Brain microvascular endothelial cell (primary cell): ENCODE measurements at regions not wholly inside any gene's neighbourhood (a gene's known extent, or its start where the extent isn't known, plus 50 kb on each side); places are given as distances from the start of the nearest gene placed in this dataset.

Experiments
- DNase-seq: peaks from one replicate; pipeline ENCODE4 v3.0.0-alpha.2; 2020
- H3K27ac ChIP-seq: fragments of 250-450 bp; sonication (Bioruptor Pico); 2 replicates; pipeline ENCODE4 v1.5.1; 2020; ENCODE audit warnings: mild to moderate bottlenecking, moderate library complexity
- H3K27me3 ChIP-seq: fragments of 250-450 bp; sonication (Bioruptor Pico); replicated peaks from 2 replicates; pipeline ENCODE4 v1.5.1; 2020; ENCODE audit warnings: mild to moderate bottlenecking
- H3K36me3 ChIP-seq: fragments of 250-450 bp; sonication (Bioruptor Pico); replicated peaks from 2 replicates; pipeline ENCODE4 v1.5.1; 2020; ENCODE audit warnings: mild to moderate bottlenecking
- H3K4me3 ChIP-seq: 2 replicates; pipeline ENCODE4 v1.5.1; 2011; ENCODE audit warnings: low read depth, mild to moderate bottlenecking, control low read depth, low read length, moderate library complexity
- in situ Hi-C: cut with HindIII; loops from 2 replicates; pipeline ENCODE4 v1.10.0; 2017; ENCODE audit warnings: low sequenced_read_pairs, low pct_ligation_motif_present
- TF ChIP-seq, protein P1 (sequence below): IDR thresholded peaks from 2 replicates; pipeline ENCODE4 v1.5.1; 2011; ENCODE audit warnings: low read depth, mild to moderate bottlenecking, moderate library complexity, low read length, control low read depth, inconsistent platforms; ENCODE audit errors: missing control alignments

DNA sequence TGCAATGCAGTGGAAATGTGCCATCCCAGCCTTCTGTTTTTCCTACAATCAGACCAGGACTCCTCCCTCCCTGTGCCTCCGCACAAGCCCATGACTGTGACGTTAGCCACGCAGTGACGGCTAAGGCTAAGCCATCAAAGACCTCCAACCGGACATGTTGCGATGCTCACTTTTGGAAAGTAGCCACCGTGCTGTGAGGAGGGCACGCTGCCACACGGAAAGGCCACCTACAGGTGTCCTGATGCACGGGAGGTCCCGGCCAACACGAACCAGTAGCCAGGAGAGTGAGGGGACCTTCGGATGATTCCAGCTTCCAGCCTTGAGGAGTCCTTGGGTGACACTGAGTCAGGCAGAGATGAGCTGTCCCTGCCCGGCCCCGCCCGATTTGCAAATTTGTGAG lies 53.9 kb downstream of the FOXL1 start:
- in situ Hi-C loops, result no loop called here
- no peak for DNase-seq
- Histone ChIP-seq H3K36me3 (no peaks in the 10 kb centered on the region), H3K27ac (no peak overlapping the region), H3K4me3 (no peak overlapping the region), H3K27me3 (no peaks in the 10 kb centered on the region)
- TF ChIP-seq, protein P1, sequence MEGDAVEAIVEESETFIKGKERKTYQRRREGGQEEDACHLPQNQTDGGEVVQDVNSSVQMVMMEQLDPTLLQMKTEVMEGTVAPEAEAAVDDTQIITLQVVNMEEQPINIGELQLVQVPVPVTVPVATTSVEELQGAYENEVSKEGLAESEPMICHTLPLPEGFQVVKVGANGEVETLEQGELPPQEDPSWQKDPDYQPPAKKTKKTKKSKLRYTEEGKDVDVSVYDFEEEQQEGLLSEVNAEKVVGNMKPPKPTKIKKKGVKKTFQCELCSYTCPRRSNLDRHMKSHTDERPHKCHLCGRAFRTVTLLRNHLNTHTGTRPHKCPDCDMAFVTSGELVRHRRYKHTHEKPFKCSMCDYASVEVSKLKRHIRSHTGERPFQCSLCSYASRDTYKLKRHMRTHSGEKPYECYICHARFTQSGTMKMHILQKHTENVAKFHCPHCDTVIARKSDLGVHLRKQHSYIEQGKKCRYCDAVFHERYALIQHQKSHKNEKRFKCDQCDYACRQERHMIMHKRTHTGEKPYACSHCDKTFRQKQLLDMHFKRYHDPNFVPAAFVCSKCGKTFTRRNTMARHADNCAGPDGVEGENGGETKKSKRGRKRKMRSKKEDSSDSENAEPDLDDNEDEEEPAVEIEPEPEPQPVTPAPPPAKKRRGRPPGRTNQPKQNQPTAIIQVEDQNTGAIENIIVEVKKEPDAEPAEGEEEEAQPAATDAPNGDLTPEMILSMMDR, result no peak

DNA sequence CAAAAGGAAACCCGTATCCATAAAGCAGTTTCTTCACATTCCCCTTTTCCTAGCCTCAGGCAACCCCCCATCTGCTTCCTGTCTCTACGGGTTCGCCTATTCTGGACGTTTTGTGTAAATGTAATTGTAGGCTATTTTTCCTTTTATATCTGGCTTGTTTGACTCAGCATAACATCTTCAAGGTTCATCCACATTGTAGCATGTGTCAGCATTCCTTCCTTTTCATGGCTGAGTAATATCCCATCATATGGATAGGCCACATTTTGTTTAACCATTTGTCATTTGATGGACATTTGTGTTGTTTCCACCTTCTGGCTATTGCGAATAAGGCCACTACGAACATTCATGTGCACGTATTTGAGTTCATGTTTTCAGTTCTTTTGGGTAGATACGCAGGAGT lies 54.6 kb downstream of the FOXL1 start:
- TF ChIP-seq, protein P1, result no peak
- DNase-seq, result no peak
- no peak overlapping the region for H3K27ac ChIP-seq
- in situ Hi-C loops, result no loop called here
- no peak overlapping the region for H3K4me3 ChIP-seq
- no peaks in the 10 kb centered on the region for H3K36me3 ChIP-seq
- no peaks in the 10 kb centered on the region for H3K27me3 ChIP-seq

DNA sequence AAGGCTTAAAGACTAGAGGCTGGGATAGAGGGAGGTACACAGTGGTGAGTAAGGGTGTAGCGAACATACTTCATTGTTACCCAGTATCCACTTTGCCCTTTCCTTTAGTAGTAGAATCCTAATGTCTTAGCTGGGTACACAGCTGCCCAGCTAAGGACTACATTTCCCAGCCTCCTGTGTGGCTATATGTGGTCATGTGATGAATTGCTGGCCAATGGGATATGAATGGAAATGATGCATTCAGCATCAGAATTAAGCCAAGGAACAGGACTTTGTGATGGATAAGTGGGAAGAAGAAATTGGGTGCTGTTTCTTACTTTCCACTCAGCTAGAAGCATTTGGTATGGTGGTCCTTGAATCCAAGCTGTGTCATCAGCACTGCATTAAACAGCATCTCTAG lies 55.9 kb downstream of the FOXL1 start:
- in situ Hi-C loops, result no loop called here
- Histone ChIP-seq H3K4me3 (no peak overlapping the region), H3K27me3 (no peaks in the 10 kb centered on the region), H3K27ac (no peak overlapping the region), H3K36me3 (no peaks in the 10 kb centered on the region)
- peak; percentile 48 for DNase-seq
- TF ChIP-seq, protein P1, result no peak

DNA sequence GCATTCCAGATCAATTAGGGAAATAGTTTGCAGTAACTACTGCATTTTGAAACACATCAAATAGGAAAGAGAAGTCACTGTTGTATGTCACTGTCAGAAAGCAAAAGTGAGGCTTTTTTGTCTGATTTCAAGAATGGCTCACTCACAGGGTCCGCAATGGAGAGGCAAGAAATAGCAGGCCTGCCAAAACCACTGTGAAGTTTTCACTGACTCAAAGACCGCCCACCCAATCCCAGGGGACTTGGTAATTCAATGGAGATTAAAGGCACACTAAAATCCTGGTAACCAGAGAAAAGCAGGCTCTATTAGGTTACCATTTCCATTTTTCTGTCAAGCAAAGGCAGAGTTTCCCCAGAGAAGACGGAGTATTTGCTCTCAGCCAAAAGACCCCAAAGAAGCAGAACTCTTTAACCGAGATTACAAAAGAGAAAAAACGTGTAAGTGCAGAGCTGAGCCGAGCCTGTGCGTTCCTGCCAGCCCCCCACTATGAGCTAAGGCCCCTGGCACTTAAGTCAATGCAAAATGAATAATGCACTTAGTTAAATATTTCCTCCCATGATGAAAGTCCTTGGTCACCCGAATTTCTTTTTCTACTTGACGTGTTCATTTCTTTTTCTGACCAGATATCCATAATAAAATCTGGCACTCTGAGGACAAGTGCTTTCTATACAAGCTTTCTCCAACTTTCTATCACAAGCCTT lies 57.0 kb downstream of the FOXL1 start:
- in situ Hi-C loops, result no loop called here
- H3K4me3 ChIP-seq, result no peak overlapping the region

DNA sequence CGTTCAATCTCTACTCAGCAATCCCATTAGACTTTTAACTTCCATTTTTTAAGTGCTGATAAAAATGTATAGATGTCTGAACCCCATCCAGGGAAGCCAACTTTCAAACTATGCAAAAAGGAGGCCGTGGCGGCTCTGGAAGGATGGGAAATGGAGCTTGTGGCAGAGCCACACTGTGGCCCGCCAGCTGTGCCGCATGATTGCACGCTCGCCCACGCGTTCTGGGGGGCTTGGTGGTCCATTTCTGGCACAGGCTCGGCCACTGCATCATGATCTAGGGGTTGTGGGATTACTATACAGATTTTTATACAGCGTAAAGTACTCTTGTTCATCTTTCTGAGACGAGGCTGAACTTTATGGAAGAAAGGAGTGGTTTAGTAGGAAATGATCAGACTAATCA lies 57.6 kb downstream of the FOXL1 start:
- Histone ChIP-seq H3K27me3 (no peaks in the 10 kb centered on the region), H3K27ac (no peak overlapping the region), H3K4me3 (no peak overlapping the region), H3K36me3 (no peaks in the 10 kb centered on the region)
- DNase-seq, result no peak
- TF ChIP-seq, protein P1, result no peak
- in situ Hi-C loops, result no loop called here

More for the DNA sequence above, 57.0 kb downstream of the FOXL1 start:
- TF ChIP-seq, protein P1, result no peak
- H3K36me3 ChIP-seq, result no peaks in the 10 kb centered on the region
- no peak overlapping the region for H3K27ac ChIP-seq
- peak; percentile 74 for DNase-seq
- no peaks in the 10 kb centered on the region for H3K27me3 ChIP-seq

DNA sequence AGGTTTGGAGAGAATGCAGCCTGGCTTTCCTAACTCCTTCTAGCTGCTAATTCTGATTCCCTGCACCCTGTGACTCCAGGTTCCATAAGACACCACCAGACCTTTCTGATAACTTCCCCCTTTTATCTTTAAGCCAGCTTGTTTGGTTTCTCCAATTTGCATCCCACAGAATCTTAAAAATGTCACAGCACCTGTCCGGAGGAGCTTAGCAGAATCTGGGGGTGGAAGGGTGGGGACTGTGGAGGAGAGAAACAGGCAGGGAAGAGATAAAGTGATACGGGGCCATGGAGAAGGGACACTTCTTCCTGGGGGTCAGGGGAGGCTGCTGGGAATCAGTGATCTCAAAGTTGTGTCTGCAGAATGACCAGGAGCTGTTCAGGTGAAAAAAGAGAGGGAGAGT lies 59.4 kb downstream of the FOXL1 start:
- no peaks in the 10 kb centered on the region for H3K36me3 ChIP-seq
- no peaks in the 10 kb centered on the region for H3K27me3 ChIP-seq
- H3K4me3 ChIP-seq, result no peak overlapping the region
- TF ChIP-seq, protein P1, result no peak
- no peak overlapping the region for H3K27ac ChIP-seq
- in situ Hi-C loops, result no loop called here
- no peak for DNase-seq
